SK-N-MC (cell line): ENCODE measurements at regions not wholly inside any gene's neighbourhood (a gene's known extent, or its start where the extent isn't known, plus 50 kb on each side); places are given as distances from the start of the nearest gene placed in this dataset.

Source experiments
- DNase-seq: peaks from one replicate; pipeline ENCODE4 v3.0.0-alpha.2; 2011; ENCODE audit warnings: low read depth, low spot score
- H3K27ac ChIP-seq: fragments of 200-600 bp; sonication (generic); 2 replicates; pipeline ENCODE4 v1.5.1; 2016; ENCODE audit warnings: mixed run types
- H3K36me3 ChIP-seq: fragments of 200-600 bp; sonication (generic); 2 replicates; pipeline ENCODE4 v1.6.1; 2017; ENCODE audit warnings: antibody characterized with exemption, low read length, mixed read lengths; ENCODE audit not compliant: insufficient read depth
- H3K4me3 ChIP-seq: fragments of 200-600 bp; sonication (generic); 2 replicates; pipeline ENCODE4 v1.5.1; 2016
- H3K9ac ChIP-seq: fragments of 200-600 bp; sonication (generic); 2 replicates; pipeline ENCODE4 v1.8.0; 2017; ENCODE audit warnings: mixed run types, mixed read lengths; ENCODE audit not compliant: insufficient read length
- H3K9me3 ChIP-seq: fragments of 200-600 bp; sonication (generic); 2 replicates; pipeline ENCODE4 v1.6.1; 2017; ENCODE audit warnings: low read depth, mild to moderate bottlenecking, antibody characterized with exemption, low read length, moderate library complexity, mixed read lengths
- EZH2 ChIP-seq: fragments of 200-600 bp; sonication (generic); IDR thresholded peaks from one replicate; pipeline ENCODE4 v1.6.1; 2017; ENCODE audit warnings: antibody characterized with exemption
- FOXP2 ChIP-seq: optimal IDR thresholded peaks from 2 replicates; pipeline ENCODE3; 2011; ENCODE audit warnings: mild to moderate bottlenecking, moderate library complexity; ENCODE audit not compliant: insufficient read depth; ENCODE audit errors: extremely low read length, control extremely low read depth
- POLR2AphosphoS5 ChIP-seq: IDR thresholded peaks from 2 replicates; pipeline ENCODE4 v1.6.1; 2012; ENCODE audit warnings: mild to moderate bottlenecking, low read depth, low read length, borderline replicate concordance

- DNase-seq = no peak
- Histone ChIP-seq H3K9me3 (no peaks in the 10 kb centered on the region), H3K27ac (no peak overlapping the region), H3K4me3 (no peak overlapping the region), H3K9ac (no peak overlapping the region), H3K36me3 (no peaks in the 10 kb centered on the region)
- TF ChIP-seq EZH2 (no peak), FOXP2 (no peak), POLR2AphosphoS5 (no peak)
These were observed 206.5 kb downstream of the TJP1 start for GRCh38 chr15:29615791-29616190.

- no peak overlapping the region for H3K4me3 ChIP-seq
- H3K27ac ChIP-seq = no peak overlapping the region
- DNase-seq = no peak
- H3K36me3 ChIP-seq = no peaks in the 10 kb centered on the region
- no peaks in the 10 kb centered on the region for H3K9me3 ChIP-seq
- no peak for TF ChIP-seq POLR2AphosphoS5
- no peak for TF ChIP-seq FOXP2
- no peak for TF ChIP-seq EZH2
- no peak overlapping the region for H3K9ac ChIP-seq
These were observed 208.3 kb downstream of the TJP1 start for GRCh38 chr15:29613951-29614382.

GRCh38 chr15:29612701-29613100 lies 209.6 kb downstream of the TJP1 start:
- no peaks in the 10 kb centered on the region for H3K9me3 ChIP-seq
- H3K27ac ChIP-seq = no peak overlapping the region
- H3K9ac ChIP-seq = no peak overlapping the region
- DNase-seq = no peak
- H3K36me3 ChIP-seq = no peaks in the 10 kb centered on the region
- no peak overlapping the region for H3K4me3 ChIP-seq
- TF ChIP-seq FOXP2 = no peak
- TF ChIP-seq POLR2AphosphoS5 = no peak
- TF ChIP-seq EZH2 = no peak

GRCh38 chr15:29612096-29612495 lies 210.2 kb downstream of the TJP1 start:
- Histone ChIP-seq H3K36me3 (no peaks in the 10 kb centered on the region), H3K9ac (no peak overlapping the region), H3K4me3 (no peak overlapping the region), H3K27ac (no peak overlapping the region), H3K9me3 (no peaks in the 10 kb centered on the region)
- no peak for TF ChIP-seq POLR2AphosphoS5
- TF ChIP-seq EZH2 = no peak
- no peak for TF ChIP-seq FOXP2
- no peak for DNase-seq

GRCh38 chr15:29611057-29611456 lies 211.2 kb downstream of the TJP1 start:
- TF ChIP-seq EZH2 = no peak
- no peak for TF ChIP-seq POLR2AphosphoS5
- no peak for TF ChIP-seq FOXP2
- no peak overlapping the region for H3K9ac ChIP-seq
- no peak for DNase-seq
- H3K27ac ChIP-seq = no peak overlapping the region
- H3K9me3 ChIP-seq = no peaks in the 10 kb centered on the region
- no peak overlapping the region for H3K4me3 ChIP-seq
- no peaks in the 10 kb centered on the region for H3K36me3 ChIP-seq

GRCh38 chr15:29601811-29602210 lies 220.5 kb downstream of the TJP1 start:
- TF ChIP-seq POLR2AphosphoS5 = no peak
- TF ChIP-seq FOXP2 = no peak
- TF ChIP-seq EZH2 = no peak
- Histone ChIP-seq H3K9ac (no peak overlapping the region), H3K27ac (no peak overlapping the region), H3K36me3 (no peaks in the 10 kb centered on the region), H3K9me3 (no peaks in the 10 kb centered on the region), H3K4me3 (no peak overlapping the region)
- DNase-seq = no peak

GRCh38 chr15:29600262-29600661 lies 222.0 kb downstream of the TJP1 start:
- no peak for TF ChIP-seq POLR2AphosphoS5
- no peak for TF ChIP-seq EZH2
- no peak for TF ChIP-seq FOXP2
- no peaks in the 10 kb centered on the region for H3K36me3 ChIP-seq
- no peak overlapping the region for H3K27ac ChIP-seq
- no peak overlapping the region for H3K9ac ChIP-seq
- DNase-seq = no peak
- no peaks in the 10 kb centered on the region for H3K9me3 ChIP-seq
- no peak overlapping the region for H3K4me3 ChIP-seq

GRCh38 chr15:29596266-29596665 lies 226.0 kb downstream of the TJP1 start:
- TF ChIP-seq FOXP2 (no peak), POLR2AphosphoS5 (no peak), EZH2 (no peak)
- no peak overlapping the region for H3K27ac ChIP-seq
- no peaks in the 10 kb centered on the region for H3K9me3 ChIP-seq
- no peaks in the 10 kb centered on the region for H3K36me3 ChIP-seq
- no peak overlapping the region for H3K4me3 ChIP-seq
- H3K9ac ChIP-seq = no peak overlapping the region
- DNase-seq = no peak

- Histone ChIP-seq H3K27ac (no peak overlapping the region), H3K36me3 (no peaks in the 10 kb centered on the region)
- DNase-seq = no peak
These were observed 228.6 kb downstream of the TJP1 start for GRCh38 chr15:29593629-29594028.

More at GRCh38 chr15:29593629-29594028, 228.6 kb downstream of the TJP1 start:
- H3K9ac ChIP-seq = no peak overlapping the region
- TF ChIP-seq POLR2AphosphoS5 = no peak
- TF ChIP-seq EZH2 = no peak
- TF ChIP-seq FOXP2 = no peak
- H3K4me3 ChIP-seq = no peak overlapping the region
- no peaks in the 10 kb centered on the region for H3K9me3 ChIP-seq
